WTC11 (cell line): ENCODE measurements at regions not wholly inside any gene's neighbourhood (a gene's known extent, or its start where the extent isn't known, plus 50 kb on each side); places are given as distances from the start of the nearest gene placed in this dataset.

Experiments
- ATAC-seq: fragments of 200-7000 bp; cut with Tn5 transposase; 2 replicates; pipeline ENCODE4 v1.10.0; 2021; ENCODE audit warnings: mild to moderate bottlenecking, moderate library complexity
- CTCF ChIA-PET: fragments of 300-600 bp; sonication (Branson Sonifier 250); formaldehyde crosslinking; loops from one replicate; lab custom pipeline; 2021; ENCODE audit warnings: antibody characterized with exemption; lab: Charles Lee
- POLR2A ChIA-PET: fragments of 350-600 bp; sonication (Branson Sonifier 250); formaldehyde crosslinking; loops from one replicate; lab custom pipeline; 2021; ENCODE audit warnings: antibody characterized with exemption; lab: Charles Lee
- DNase-seq: peaks from one replicate; pipeline ENCODE4 v3.0.0; 2021; ENCODE audit warnings: low spot score
- H3K27ac Mint-ChIP-seq: 2 replicates; pipeline ENCODE4 v1.8.0; 2021; ENCODE audit warnings: mixed read lengths
- H3K27me3 Mint-ChIP-seq: 2 replicates; pipeline ENCODE4 v1.8.0; 2021; ENCODE audit warnings: low read depth, mild to moderate bottlenecking, moderate library complexity, mixed read lengths
- H3K36me3 Mint-ChIP-seq: 2 replicates; pipeline ENCODE4 v1.8.0; 2021; ENCODE audit warnings: mixed read lengths
- H3K4me1 Mint-ChIP-seq: 2 replicates; pipeline ENCODE4 v1.8.0; 2022; ENCODE audit warnings: mixed read lengths
- H3K4me3 Mint-ChIP-seq: 2 replicates; pipeline ENCODE4 v1.8.0; 2021; ENCODE audit warnings: mild to moderate bottlenecking, moderate library complexity, mixed read lengths
- H3K9me3 Mint-ChIP-seq: 2 replicates; pipeline ENCODE4 v1.8.0; 2021; ENCODE audit warnings: mixed read lengths
- ATF2 ChIP-seq: sonication (generic); formaldehyde crosslinking; IDR thresholded peaks from 2 replicates; pipeline ENCODE4 v1.8.1; 2022; ENCODE audit warnings: low read depth, missing genetic modification reagents, borderline replicate concordance
- CDX4 ChIP-seq: fragments of 250-450 bp; sonication (Bioruptor Pico); IDR thresholded peaks from 2 replicates; pipeline ENCODE4 v1.9.0; 2021; ENCODE audit warnings: moderate library complexity, mild to moderate bottlenecking, inconsistent platforms, borderline replicate concordance
- ESRRA ChIP-seq: sonication (generic); formaldehyde crosslinking; IDR thresholded peaks from 2 replicates; pipeline ENCODE4 v1.8.1; 2022; ENCODE audit warnings: mild to moderate bottlenecking, missing genetic modification reagents, borderline replicate concordance
- GTF2I ChIP-seq: fragments of 250-450 bp; sonication (Bioruptor Pico); conservative IDR thresholded peaks from 2 replicates; pipeline ENCODE4 v1.4.0; 2021; ENCODE audit warnings: mild to moderate bottlenecking
- HMGA2 ChIP-seq: fragments of 250-450 bp; sonication (Bioruptor Pico); IDR thresholded peaks from 2 replicates; pipeline ENCODE4 v1.4.0; 2021; ENCODE audit warnings: mild to moderate bottlenecking, moderate library complexity
- HMGXB4 ChIP-seq: sonication (generic); formaldehyde crosslinking; IDR thresholded peaks from 2 replicates; pipeline ENCODE4 v1.8.1; 2023; ENCODE audit warnings: mild to moderate bottlenecking, moderate library complexity, missing genetic modification reagents
- JAZF1 ChIP-seq: fragments of 250-450 bp; sonication (Bioruptor Pico); IDR thresholded peaks from 2 replicates; pipeline ENCODE4 v1.9.0; 2021; ENCODE audit warnings: moderate library complexity, mild to moderate bottlenecking, inconsistent platforms
- KAT7 ChIP-seq: sonication (generic); formaldehyde crosslinking; IDR thresholded peaks from 2 replicates; pipeline ENCODE4 v1.8.1; 2023; ENCODE audit warnings: missing genetic modification reagents, mild to moderate bottlenecking, borderline replicate concordance
- MAX ChIP-seq: sonication (generic); formaldehyde crosslinking; IDR thresholded peaks from 2 replicates; pipeline ENCODE4 v1.8.0; 2022; ENCODE audit warnings: mild to moderate bottlenecking, missing genetic modification reagents
- OVOL2 ChIP-seq: fragments of 250-450 bp; sonication (Bioruptor Pico); IDR thresholded peaks from 2 replicates; pipeline ENCODE4 v1.9.0; 2021; ENCODE audit warnings: mild to moderate bottlenecking, borderline replicate concordance
- SMAD3 ChIP-seq: sonication (generic); formaldehyde crosslinking; IDR thresholded peaks from 2 replicates; pipeline ENCODE4 v1.8.0; 2022; ENCODE audit warnings: missing genetic modification reagents, mild to moderate bottlenecking, borderline replicate concordance
- SP1 ChIP-seq: sonication (generic); formaldehyde crosslinking; conservative IDR thresholded peaks from 2 replicates; pipeline ENCODE4 v1.8.1; 2022; ENCODE audit warnings: missing genetic modification reagents
- TEAD1 ChIP-seq: sonication (generic); formaldehyde crosslinking; IDR thresholded peaks from 2 replicates; pipeline ENCODE4 v1.8.0; 2022; ENCODE audit warnings: mild to moderate bottlenecking, missing genetic modification reagents
- ZNF138 ChIP-seq: sonication (generic); formaldehyde crosslinking; conservative IDR thresholded peaks from 2 replicates; pipeline ENCODE4 v1.8.1; 2022; ENCODE audit warnings: mild to moderate bottlenecking, moderate library complexity, missing genetic modification reagents
- ZNF219 ChIP-seq: sonication (generic); formaldehyde crosslinking; IDR thresholded peaks from 2 replicates; pipeline ENCODE4 v1.8.0; 2023; ENCODE audit warnings: missing genetic modification reagents, mild to moderate bottlenecking, borderline replicate concordance
- ZNF416 ChIP-seq: fragments of 250-450 bp; sonication (Bioruptor Pico); IDR thresholded peaks from 2 replicates; pipeline ENCODE4 v1.9.0; 2021; ENCODE audit warnings: mild to moderate bottlenecking, inconsistent platforms
- ZNF671 ChIP-seq: fragments of 250-450 bp; sonication (Bioruptor Pico); IDR thresholded peaks from 2 replicates; pipeline ENCODE4 v1.8.0; 2021; ENCODE audit warnings: mild to moderate bottlenecking
- TF ChIP-seq, protein P1 (sequence below): fragments of 200-600 bp; IDR thresholded peaks from 2 replicates; pipeline ENCODE4 v1.8.0; 2022; ENCODE audit warnings: antibody characterized with exemption
- TF ChIP-seq, protein P2 (sequence below): sonication (generic); formaldehyde crosslinking; conservative IDR thresholded peaks from 2 replicates; pipeline ENCODE4 v1.8.1; 2022; ENCODE audit warnings: mild to moderate bottlenecking, missing genetic modification reagents
- TF ChIP-seq, protein P3 (sequence below): sonication (generic); formaldehyde crosslinking; IDR thresholded peaks from 2 replicates; pipeline ENCODE4 v1.8.1; 2023; ENCODE audit warnings: mild to moderate bottlenecking, missing genetic modification reagents
- TF ChIP-seq, protein P4 (sequence below): fragments of 250-450 bp; sonication (Bioruptor Pico); IDR thresholded peaks from 2 replicates; pipeline ENCODE4 v1.8.0; 2021; ENCODE audit warnings: mild to moderate bottlenecking

DNA sequence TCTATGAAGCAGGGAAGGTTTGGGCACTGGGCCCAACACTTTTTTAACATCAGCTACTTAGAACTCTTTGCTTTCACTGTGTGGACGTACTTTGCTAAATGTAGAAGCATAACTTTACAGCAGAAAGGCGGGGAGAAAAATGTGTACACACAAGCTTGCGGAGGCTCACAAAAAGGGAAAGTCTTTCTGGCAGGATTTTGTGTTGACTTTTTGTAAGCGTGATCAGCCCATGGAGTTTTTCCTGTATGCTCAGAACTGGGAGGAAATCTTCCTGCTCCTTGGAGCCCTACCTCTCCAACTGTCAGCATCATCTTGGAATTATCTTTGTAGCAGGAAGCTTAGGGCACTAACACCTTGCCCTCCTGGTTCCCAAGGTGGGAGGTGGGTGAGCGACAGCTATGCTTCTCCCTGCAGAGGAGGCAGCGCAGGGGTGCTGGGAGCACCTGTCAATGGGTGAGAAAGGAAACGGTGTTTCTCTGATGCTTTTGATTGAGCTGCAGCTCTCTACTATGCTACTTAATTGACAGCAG, 321.9 kb downstream of the GADD45G start (continued):
- TF ChIP-seq ZNF671 (CRISPR knock-in tag) (no peak), KAT7 (CRISPR knock-in tag) (no peak), HMGXB4 (CRISPR knock-in tag) (no peak), ZNF219 (CRISPR knock-in tag) (no peak)

DNA sequence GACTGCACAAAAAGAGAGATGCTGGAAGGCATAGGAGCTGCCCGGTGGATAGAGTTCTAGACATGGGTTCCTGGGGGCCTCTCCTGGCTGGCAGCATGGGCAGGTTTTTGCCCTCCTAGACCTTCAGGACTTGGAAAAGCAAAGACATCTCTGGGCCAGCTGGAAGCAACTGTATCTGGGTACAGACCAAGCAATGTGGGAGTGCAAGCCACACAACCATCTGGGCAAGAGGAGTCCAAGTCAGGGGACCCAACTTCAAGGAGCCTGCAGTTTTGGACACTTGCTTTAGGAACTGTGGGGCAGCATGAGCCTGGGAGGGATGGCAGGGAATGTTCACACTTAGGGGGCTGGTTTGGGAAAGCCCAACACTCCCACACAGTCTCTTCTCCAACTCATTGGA, 323.3 kb downstream of the GADD45G start:
- peaks cover 9% of the 10 kb centered on the region for H3K4me1 Mint-ChIP-seq
- H3K9me3 Mint-ChIP-seq, result peaks cover 4% of the 10 kb centered on the region
- H3K36me3 Mint-ChIP-seq, result no peaks in the 10 kb centered on the region
- H3K4me3 Mint-ChIP-seq, result no peak overlapping the region
- POLR2A ChIA-PET, result no interaction called here
- ATAC-seq (no peak), DNase-seq (no peak)
- peaks cover 2% of the 10 kb centered on the region; the same call in 1 of the 2 replicates for H3K27me3 Mint-ChIP-seq
- CTCF ChIA-PET, result interaction anchor here (1.2 to 2.5 kb wide), 3 partner anchors 325 to 335 kb away, joined by 3 to 13 read pairs (median 4); no protein-coding TSS in a partner anchor
- TF ChIP-seq GTF2I (CRISPR knock-in tag), result no peak
- no peak for TF ChIP-seq ESRRA
- no peak for TF ChIP-seq HMGA2
- TF ChIP-seq, protein P1, sequence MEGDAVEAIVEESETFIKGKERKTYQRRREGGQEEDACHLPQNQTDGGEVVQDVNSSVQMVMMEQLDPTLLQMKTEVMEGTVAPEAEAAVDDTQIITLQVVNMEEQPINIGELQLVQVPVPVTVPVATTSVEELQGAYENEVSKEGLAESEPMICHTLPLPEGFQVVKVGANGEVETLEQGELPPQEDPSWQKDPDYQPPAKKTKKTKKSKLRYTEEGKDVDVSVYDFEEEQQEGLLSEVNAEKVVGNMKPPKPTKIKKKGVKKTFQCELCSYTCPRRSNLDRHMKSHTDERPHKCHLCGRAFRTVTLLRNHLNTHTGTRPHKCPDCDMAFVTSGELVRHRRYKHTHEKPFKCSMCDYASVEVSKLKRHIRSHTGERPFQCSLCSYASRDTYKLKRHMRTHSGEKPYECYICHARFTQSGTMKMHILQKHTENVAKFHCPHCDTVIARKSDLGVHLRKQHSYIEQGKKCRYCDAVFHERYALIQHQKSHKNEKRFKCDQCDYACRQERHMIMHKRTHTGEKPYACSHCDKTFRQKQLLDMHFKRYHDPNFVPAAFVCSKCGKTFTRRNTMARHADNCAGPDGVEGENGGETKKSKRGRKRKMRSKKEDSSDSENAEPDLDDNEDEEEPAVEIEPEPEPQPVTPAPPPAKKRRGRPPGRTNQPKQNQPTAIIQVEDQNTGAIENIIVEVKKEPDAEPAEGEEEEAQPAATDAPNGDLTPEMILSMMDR, result no peak
- no peak for TF ChIP-seq JAZF1 (CRISPR knock-in tag)
- TF ChIP-seq SP1 (CRISPR knock-in tag), result no peak
- TF ChIP-seq SMAD3, result no peak
- TF ChIP-seq, protein P2, sequence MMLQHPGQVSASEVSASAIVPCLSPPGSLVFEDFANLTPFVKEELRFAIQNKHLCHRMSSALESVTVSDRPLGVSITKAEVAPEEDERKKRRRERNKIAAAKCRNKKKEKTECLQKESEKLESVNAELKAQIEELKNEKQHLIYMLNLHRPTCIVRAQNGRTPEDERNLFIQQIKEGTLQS (CRISPR knock-in tag), result no peak
- TF ChIP-seq ZNF416 (CRISPR knock-in tag), result no peak
- TF ChIP-seq, protein P3, sequence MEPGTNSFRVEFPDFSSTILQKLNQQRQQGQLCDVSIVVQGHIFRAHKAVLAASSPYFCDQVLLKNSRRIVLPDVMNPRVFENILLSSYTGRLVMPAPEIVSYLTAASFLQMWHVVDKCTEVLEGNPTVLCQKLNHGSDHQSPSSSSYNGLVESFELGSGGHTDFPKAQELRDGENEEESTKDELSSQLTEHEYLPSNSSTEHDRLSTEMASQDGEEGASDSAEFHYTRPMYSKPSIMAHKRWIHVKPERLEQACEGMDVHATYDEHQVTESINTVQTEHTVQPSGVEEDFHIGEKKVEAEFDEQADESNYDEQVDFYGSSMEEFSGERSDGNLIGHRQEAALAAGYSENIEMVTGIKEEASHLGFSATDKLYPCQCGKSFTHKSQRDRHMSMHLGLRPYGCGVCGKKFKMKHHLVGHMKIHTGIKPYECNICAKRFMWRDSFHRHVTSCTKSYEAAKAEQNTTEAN (CRISPR knock-in tag), result no peak
- no peak for TF ChIP-seq ATF2
- no peak overlapping the region for H3K27ac Mint-ChIP-seq

DNA sequence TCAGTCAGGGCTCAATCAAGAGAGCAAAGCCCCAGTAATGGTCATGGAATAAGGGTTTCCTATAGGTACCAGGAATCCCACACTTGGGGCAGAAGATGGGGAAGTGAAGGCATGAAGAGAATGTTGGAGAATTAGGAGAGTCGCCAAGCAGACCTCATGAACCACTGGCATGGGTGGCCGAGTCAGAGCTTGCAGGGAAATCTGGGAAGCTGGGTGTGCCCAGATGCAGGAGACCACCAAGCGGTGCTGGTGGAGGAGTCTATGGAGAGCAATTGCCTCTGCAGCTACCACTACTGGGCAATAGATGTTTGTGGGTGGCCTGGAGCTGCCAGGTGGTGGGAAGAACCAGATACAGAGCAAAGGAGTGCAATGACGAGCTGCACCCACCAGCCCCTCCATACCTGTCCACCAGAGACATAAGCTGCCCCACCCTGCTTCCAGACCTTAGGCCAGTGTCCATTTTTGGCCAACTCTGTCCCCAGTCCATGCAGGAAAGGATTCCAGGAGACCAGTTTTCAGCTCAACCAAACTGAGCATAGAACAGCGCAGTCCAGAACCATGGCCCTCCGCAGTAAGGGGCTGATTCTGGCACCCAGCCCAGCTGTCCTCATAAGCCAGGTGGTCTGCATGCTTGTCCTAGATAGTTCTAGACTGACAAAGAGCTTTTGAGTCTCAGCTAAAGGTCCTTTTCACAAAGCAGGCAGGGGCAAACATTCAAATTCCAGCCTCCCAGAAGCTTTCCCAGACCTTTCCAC, 323.9 kb downstream of the GADD45G start:
- H3K4me1 Mint-ChIP-seq, result peaks cover 9% of the 10 kb centered on the region
- peaks cover 2% of the 10 kb centered on the region; the same call in 1 of the 2 replicates for H3K27me3 Mint-ChIP-seq
- POLR2A ChIA-PET, result interaction anchor here (0.9 kb wide), 1 partner anchor 26 kb away, joined by 3 read pairs; no protein-coding TSS in a partner anchor
- ATAC-seq (no peak), DNase-seq (no peak)
- CTCF ChIA-PET, result interaction anchor here (1.2 to 2.5 kb wide), 2 partner anchors 325 to 335 kb away, joined by 4 to 13 read pairs; no protein-coding TSS in a partner anchor
- H3K4me3 Mint-ChIP-seq, result no peak overlapping the region
- no peaks in the 10 kb centered on the region for H3K36me3 Mint-ChIP-seq
- H3K9me3 Mint-ChIP-seq, result peaks cover 7% of the 10 kb centered on the region
- no peak overlapping the region for H3K27ac Mint-ChIP-seq
- TF ChIP-seq, protein P4, sequence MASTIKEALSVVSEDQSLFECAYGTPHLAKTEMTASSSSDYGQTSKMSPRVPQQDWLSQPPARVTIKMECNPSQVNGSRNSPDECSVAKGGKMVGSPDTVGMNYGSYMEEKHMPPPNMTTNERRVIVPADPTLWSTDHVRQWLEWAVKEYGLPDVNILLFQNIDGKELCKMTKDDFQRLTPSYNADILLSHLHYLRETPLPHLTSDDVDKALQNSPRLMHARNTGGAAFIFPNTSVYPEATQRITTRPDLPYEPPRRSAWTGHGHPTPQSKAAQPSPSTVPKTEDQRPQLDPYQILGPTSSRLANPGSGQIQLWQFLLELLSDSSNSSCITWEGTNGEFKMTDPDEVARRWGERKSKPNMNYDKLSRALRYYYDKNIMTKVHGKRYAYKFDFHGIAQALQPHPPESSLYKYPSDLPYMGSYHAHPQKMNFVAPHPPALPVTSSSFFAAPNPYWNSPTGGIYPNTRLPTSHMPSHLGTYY (CRISPR knock-in tag), result no peak
- TF ChIP-seq, protein P3 (CRISPR knock-in tag), result no peak
- no peak for TF ChIP-seq OVOL2 (CRISPR knock-in tag)
- no peak for TF ChIP-seq MAX (CRISPR knock-in tag)
- TF ChIP-seq TEAD1 (CRISPR knock-in tag), result no peak
- TF ChIP-seq ZNF416 (CRISPR knock-in tag), result no peak
- TF ChIP-seq ZNF138 (CRISPR knock-in tag), result no peak
- TF ChIP-seq CDX4 (CRISPR knock-in tag), result no peak
